WTC11 (cell line): ENCODE measurements at regions not wholly inside any gene's neighbourhood (a gene's known extent, or its start where the extent isn't known, plus 50 kb on each side); places are given as distances from the start of the nearest gene placed in this dataset.

Experiments used
- ATAC-seq: fragments of 200-7000 bp; cut with Tn5 transposase; 2 replicates; pipeline ENCODE4 v1.10.0; 2021; ENCODE audit warnings: mild to moderate bottlenecking, moderate library complexity
- CTCF ChIA-PET: fragments of 300-600 bp; sonication (Branson Sonifier 250); formaldehyde crosslinking; loops from one replicate; lab custom pipeline; 2021; ENCODE audit warnings: antibody characterized with exemption; lab: Charles Lee
- POLR2A ChIA-PET: fragments of 350-600 bp; sonication (Branson Sonifier 250); formaldehyde crosslinking; loops from one replicate; lab custom pipeline; 2021; ENCODE audit warnings: antibody characterized with exemption; lab: Charles Lee
- DNase-seq: peaks from one replicate; pipeline ENCODE4 v3.0.0; 2021; ENCODE audit warnings: low spot score
- H3K27ac Mint-ChIP-seq: 2 replicates; pipeline ENCODE4 v1.8.0; 2021; ENCODE audit warnings: mixed read lengths
- H3K27me3 Mint-ChIP-seq: 2 replicates; pipeline ENCODE4 v1.8.0; 2021; ENCODE audit warnings: low read depth, mild to moderate bottlenecking, moderate library complexity, mixed read lengths
- H3K36me3 Mint-ChIP-seq: 2 replicates; pipeline ENCODE4 v1.8.0; 2021; ENCODE audit warnings: mixed read lengths
- H3K4me1 Mint-ChIP-seq: 2 replicates; pipeline ENCODE4 v1.8.0; 2022; ENCODE audit warnings: mixed read lengths
- H3K4me3 Mint-ChIP-seq: 2 replicates; pipeline ENCODE4 v1.8.0; 2021; ENCODE audit warnings: mild to moderate bottlenecking, moderate library complexity, mixed read lengths
- H3K9me3 Mint-ChIP-seq: 2 replicates; pipeline ENCODE4 v1.8.0; 2021; ENCODE audit warnings: mixed read lengths
- AFF4 ChIP-seq: sonication (generic); formaldehyde crosslinking; IDR thresholded peaks from 2 replicates; pipeline ENCODE4 v1.8.1; 2023; ENCODE audit warnings: mild to moderate bottlenecking, missing genetic modification reagents, borderline replicate concordance
- ATF2 ChIP-seq: sonication (generic); formaldehyde crosslinking; IDR thresholded peaks from 2 replicates; pipeline ENCODE4 v1.8.1; 2022; ENCODE audit warnings: low read depth, missing genetic modification reagents, borderline replicate concordance
- ATF3 ChIP-seq: sonication (generic); formaldehyde crosslinking; conservative IDR thresholded peaks from 2 replicates; pipeline ENCODE4 v1.8.1; 2022; ENCODE audit warnings: mild to moderate bottlenecking, missing genetic modification reagents
- E2F4 ChIP-seq: sonication (generic); formaldehyde crosslinking; IDR thresholded peaks from 2 replicates; pipeline ENCODE4 v1.8.1; 2022; ENCODE audit warnings: low read depth, mild to moderate bottlenecking, moderate library complexity, missing genetic modification reagents, borderline replicate concordance
- ESRRA ChIP-seq: sonication (generic); formaldehyde crosslinking; IDR thresholded peaks from 2 replicates; pipeline ENCODE4 v1.8.1; 2022; ENCODE audit warnings: mild to moderate bottlenecking, missing genetic modification reagents, borderline replicate concordance
- ETV6 ChIP-seq: sonication (generic); formaldehyde crosslinking; IDR thresholded peaks from 2 replicates; pipeline ENCODE4 v1.8.1; 2022; ENCODE audit warnings: mild to moderate bottlenecking, missing genetic modification reagents
- MXD4 ChIP-seq: fragments of 250-450 bp; sonication (Bioruptor Pico); IDR thresholded peaks from 2 replicates; pipeline ENCODE4 v1.8.0; 2021; ENCODE audit warnings: mild to moderate bottlenecking, moderate library complexity, borderline replicate concordance
- NFE2L1 ChIP-seq: sonication (generic); formaldehyde crosslinking; IDR thresholded peaks from 2 replicates; pipeline ENCODE4 v1.8.1; 2023; ENCODE audit warnings: missing genetic modification reagents
- SMAD3 ChIP-seq: sonication (generic); formaldehyde crosslinking; IDR thresholded peaks from 2 replicates; pipeline ENCODE4 v1.8.0; 2022; ENCODE audit warnings: missing genetic modification reagents, mild to moderate bottlenecking, borderline replicate concordance
- SMAD4 ChIP-seq: sonication (generic); formaldehyde crosslinking; IDR thresholded peaks from 2 replicates; pipeline ENCODE4 v1.8.0; 2022; ENCODE audit warnings: mild to moderate bottlenecking, missing genetic modification reagents
- ZBTB21 ChIP-seq: sonication (generic); formaldehyde crosslinking; IDR thresholded peaks from 2 replicates; pipeline ENCODE4 v1.8.1; 2023; ENCODE audit warnings: mild to moderate bottlenecking, missing genetic modification reagents, borderline replicate concordance
- TF ChIP-seq, protein P1 (sequence below): fragments of 250-450 bp; sonication (Bioruptor Pico); IDR thresholded peaks from 2 replicates; pipeline ENCODE4 v1.8.0; 2021; ENCODE audit warnings: mild to moderate bottlenecking
- TF ChIP-seq, protein P2 (sequence below): sonication (generic); formaldehyde crosslinking; conservative IDR thresholded peaks from 2 replicates; pipeline ENCODE4 v1.8.1; 2023; ENCODE audit warnings: mild to moderate bottlenecking, low read depth, missing genetic modification reagents, moderate library complexity
- TF ChIP-seq, protein P3 (sequence below): fragments of 200-600 bp; IDR thresholded peaks from 2 replicates; pipeline ENCODE4 v1.8.0; 2022; ENCODE audit warnings: antibody characterized with exemption
- TF ChIP-seq, protein P4 (sequence below): sonication (generic); formaldehyde crosslinking; IDR thresholded peaks from 2 replicates; pipeline ENCODE4 v1.8.1; 2022; ENCODE audit warnings: missing genetic modification reagents, borderline replicate concordance
- TF ChIP-seq, protein P5 (sequence below): fragments of 250-450 bp; sonication (Bioruptor Pico); IDR thresholded peaks from 2 replicates; pipeline ENCODE4 v1.9.0; 2021; ENCODE audit warnings: mild to moderate bottlenecking

DNA sequence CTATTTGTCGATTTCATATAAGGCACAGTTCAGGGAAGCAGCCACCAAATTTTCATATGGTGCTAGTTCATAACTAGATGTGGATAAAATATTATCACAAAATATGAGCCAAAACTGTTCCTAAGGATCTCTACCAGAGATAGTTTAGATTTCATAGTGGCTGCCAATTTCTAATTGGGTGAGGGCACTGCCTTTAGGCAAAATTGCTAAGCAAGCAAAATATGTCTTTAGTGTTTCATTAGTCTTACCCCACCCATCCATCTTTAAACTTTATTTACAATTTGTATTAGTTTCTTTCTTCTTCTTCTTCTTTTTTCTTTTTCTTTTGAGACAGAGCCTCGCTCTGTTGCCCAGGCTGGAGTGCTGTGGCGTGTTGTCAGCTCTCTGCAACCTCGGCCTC lies 77.1 kb upstream of the SLC4A10 start (continued):
- TF ChIP-seq AFF4, result no peak
- TF ChIP-seq SMAD3, result no peak
- no peak for TF ChIP-seq ATF3 (CRISPR knock-in tag)
- TF ChIP-seq, all 79 proteins: peak for 0

GRCh38 chr2:161552015-161552414 lies 72.2 kb upstream of the SLC4A10 start:
- Mint-ChIP-seq H3K4me1 (peaks cover 8% of the 10 kb centered on the region), H3K4me3 (no peak overlapping the region), H3K9me3 (no peaks in the 10 kb centered on the region), H3K36me3 (no peaks in the 10 kb centered on the region), H3K27ac (no peak overlapping the region), H3K27me3 (no peaks in the 10 kb centered on the region)
- ATAC-seq (no peak), DNase-seq (no peak)
- CTCF ChIA-PET, result no interaction called here
- TF ChIP-seq ESRRA (CRISPR knock-in tag) (no peak), ZBTB21 (CRISPR knock-in tag) (no peak), ETV6 (no peak), MXD4 (no peak), ATF2 (CRISPR knock-in tag) (no peak), SMAD4 (CRISPR knock-in tag) (no peak), NFE2L1 (no peak), E2F4 (CRISPR knock-in tag) (no peak)
- TF ChIP-seq, protein P1, sequence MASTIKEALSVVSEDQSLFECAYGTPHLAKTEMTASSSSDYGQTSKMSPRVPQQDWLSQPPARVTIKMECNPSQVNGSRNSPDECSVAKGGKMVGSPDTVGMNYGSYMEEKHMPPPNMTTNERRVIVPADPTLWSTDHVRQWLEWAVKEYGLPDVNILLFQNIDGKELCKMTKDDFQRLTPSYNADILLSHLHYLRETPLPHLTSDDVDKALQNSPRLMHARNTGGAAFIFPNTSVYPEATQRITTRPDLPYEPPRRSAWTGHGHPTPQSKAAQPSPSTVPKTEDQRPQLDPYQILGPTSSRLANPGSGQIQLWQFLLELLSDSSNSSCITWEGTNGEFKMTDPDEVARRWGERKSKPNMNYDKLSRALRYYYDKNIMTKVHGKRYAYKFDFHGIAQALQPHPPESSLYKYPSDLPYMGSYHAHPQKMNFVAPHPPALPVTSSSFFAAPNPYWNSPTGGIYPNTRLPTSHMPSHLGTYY (CRISPR knock-in tag), result no peak
- TF ChIP-seq, protein P2, sequence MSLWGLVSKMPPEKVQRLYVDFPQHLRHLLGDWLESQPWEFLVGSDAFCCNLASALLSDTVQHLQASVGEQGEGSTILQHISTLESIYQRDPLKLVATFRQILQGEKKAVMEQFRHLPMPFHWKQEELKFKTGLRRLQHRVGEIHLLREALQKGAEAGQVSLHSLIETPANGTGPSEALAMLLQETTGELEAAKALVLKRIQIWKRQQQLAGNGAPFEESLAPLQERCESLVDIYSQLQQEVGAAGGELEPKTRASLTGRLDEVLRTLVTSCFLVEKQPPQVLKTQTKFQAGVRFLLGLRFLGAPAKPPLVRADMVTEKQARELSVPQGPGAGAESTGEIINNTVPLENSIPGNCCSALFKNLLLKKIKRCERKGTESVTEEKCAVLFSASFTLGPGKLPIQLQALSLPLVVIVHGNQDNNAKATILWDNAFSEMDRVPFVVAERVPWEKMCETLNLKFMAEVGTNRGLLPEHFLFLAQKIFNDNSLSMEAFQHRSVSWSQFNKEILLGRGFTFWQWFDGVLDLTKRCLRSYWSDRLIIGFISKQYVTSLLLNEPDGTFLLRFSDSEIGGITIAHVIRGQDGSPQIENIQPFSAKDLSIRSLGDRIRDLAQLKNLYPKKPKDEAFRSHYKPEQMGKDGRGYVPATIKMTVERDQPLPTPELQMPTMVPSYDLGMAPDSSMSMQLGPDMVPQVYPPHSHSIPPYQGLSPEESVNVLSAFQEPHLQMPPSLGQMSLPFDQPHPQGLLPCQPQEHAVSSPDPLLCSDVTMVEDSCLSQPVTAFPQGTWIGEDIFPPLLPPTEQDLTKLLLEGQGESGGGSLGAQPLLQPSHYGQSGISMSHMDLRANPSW (CRISPR knock-in tag), result no peak
- TF ChIP-seq, protein P3, sequence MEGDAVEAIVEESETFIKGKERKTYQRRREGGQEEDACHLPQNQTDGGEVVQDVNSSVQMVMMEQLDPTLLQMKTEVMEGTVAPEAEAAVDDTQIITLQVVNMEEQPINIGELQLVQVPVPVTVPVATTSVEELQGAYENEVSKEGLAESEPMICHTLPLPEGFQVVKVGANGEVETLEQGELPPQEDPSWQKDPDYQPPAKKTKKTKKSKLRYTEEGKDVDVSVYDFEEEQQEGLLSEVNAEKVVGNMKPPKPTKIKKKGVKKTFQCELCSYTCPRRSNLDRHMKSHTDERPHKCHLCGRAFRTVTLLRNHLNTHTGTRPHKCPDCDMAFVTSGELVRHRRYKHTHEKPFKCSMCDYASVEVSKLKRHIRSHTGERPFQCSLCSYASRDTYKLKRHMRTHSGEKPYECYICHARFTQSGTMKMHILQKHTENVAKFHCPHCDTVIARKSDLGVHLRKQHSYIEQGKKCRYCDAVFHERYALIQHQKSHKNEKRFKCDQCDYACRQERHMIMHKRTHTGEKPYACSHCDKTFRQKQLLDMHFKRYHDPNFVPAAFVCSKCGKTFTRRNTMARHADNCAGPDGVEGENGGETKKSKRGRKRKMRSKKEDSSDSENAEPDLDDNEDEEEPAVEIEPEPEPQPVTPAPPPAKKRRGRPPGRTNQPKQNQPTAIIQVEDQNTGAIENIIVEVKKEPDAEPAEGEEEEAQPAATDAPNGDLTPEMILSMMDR, result no peak
- TF ChIP-seq, protein P4, sequence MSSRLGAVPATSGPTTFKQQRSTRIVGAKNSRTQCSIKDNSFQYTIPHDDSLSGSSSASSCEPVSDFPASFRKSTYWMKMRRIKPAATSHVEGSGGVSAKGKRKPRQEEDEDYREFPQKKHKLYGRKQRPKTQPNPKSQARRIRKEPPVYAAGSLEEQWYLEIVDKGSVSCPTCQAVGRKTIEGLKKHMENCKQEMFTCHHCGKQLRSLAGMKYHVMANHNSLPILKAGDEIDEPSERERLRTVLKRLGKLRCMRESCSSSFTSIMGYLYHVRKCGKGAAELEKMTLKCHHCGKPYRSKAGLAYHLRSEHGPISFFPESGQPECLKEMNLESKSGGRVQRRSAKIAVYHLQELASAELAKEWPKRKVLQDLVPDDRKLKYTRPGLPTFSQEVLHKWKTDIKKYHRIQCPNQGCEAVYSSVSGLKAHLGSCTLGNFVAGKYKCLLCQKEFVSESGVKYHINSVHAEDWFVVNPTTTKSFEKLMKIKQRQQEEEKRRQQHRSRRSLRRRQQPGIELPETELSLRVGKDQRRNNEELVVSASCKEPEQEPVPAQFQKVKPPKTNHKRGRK (CRISPR knock-in tag), result no peak
- TF ChIP-seq, protein P5, sequence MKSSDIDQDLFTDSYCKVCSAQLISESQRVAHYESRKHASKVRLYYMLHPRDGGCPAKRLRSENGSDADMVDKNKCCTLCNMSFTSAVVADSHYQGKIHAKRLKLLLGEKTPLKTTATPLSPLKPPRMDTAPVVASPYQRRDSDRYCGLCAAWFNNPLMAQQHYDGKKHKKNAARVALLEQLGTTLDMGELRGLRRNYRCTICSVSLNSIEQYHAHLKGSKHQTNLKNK (CRISPR knock-in tag), result no peak
- POLR2A ChIA-PET, result no interaction called here
